NCI-H128 (cell line): ENCODE measurements at regions not wholly inside any gene's neighbourhood (a gene's known extent, or its start where the extent isn't known, plus 50 kb on each side); places are given as distances from the start of the nearest gene placed in this dataset.
"Not testable (repeated sequence)": the region's sequence is repeated elsewhere in the genome, so short reads cannot be mapped to it uniquely, and the experiment has no call there.

Experiments used
- DNase-seq: peaks from one replicate; lab custom pipeline; 2025; ENCODE audit not compliant: unreplicated experiment; lab: John Stamatoyannopoulos, UW

DNA sequence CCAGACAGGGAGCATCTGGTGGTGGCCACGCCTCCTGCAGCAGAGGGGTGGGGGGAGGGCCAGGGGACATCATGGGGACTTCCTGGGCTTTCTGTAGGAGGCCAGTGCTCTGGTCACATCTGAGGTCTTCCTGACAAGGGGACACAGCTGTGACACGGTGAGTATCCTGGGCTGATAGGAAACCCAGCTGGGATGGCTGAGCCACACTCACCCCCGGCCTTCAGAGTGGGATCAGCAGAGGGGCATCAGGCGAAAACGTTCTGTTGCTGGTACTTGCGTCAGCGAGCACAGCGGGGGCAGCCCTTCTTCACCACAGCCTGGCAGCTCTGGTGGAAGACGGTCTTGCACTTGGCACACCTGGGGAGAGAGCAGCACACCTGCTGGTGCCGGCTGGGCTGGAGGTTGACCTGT is 122.9 kb upstream of the SMURF2 start:
- no peak for DNase-seq

DNA sequence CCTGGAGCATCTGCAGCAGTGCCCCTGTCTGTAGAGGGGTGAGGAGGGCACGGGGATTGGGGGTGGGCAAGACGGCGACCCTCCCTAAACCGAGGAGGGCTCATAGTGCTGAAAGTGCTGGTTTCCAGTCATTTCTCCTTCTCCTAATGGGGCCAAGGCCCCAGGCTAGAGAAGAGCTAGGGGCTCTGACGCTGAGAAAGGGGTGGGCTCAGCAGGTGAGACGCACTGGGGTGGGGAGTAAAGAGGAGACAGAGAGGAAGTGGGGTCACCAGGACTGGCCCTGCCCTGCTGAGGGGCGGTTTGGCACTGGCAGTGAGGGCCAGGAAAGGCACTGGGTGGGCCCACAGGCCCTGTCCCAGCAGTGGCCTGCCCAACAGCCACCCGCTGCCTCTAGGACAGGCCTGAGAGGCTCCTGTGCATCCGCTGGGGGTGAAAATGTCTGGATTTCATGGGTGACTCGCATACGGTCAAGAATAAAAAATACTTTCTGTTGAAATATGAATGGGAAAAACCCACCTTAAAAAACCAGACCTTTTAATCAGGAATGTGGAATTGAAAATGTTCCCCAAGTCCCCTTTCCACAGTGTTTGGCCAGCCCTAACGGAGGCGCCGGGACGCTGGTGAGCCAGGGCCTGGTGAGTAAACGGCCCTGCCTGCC is 122.4 kb upstream of the SMURF2 start:
- DNase-seq = no peak

DNA sequence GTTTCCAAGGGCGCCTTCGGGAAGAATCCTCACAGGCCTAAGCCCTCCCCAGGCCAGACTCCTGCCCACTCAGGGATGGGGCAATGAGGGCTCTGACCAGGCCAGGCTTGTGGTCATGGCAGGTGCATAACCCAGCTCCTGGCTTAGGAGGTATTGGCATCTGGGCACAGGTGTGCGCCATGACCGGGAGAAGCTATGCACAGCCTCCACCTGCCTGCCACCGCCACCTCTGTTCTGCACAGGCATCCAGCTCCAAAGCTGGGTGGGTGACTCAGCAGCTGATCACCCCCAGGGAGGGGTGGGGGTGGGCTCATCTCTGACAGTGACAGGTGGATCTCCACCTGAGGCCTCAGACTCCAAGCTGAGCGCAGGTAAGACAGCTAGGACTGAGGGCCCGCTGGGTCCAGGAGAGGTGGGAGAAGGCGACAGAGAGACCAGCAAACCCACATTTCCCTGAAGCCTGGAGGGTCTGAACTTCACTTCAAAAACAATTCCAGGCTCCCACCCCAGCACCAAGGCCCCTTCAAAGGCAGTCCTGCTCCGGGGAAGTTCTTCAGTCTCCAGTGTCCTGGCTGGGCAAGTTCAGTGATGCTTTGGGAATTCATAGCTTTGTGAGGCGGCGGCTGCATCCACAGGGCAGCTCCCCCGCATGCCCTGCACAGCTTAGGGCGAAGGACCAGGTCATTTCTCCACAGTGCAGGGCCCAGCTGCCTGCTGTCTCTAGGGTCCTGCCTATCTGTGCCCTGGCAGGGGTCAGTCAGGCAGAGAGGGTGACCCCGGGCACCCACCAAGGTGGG is 121.6 kb upstream of the SMURF2 start:
- DNase-seq = no peak

DNA sequence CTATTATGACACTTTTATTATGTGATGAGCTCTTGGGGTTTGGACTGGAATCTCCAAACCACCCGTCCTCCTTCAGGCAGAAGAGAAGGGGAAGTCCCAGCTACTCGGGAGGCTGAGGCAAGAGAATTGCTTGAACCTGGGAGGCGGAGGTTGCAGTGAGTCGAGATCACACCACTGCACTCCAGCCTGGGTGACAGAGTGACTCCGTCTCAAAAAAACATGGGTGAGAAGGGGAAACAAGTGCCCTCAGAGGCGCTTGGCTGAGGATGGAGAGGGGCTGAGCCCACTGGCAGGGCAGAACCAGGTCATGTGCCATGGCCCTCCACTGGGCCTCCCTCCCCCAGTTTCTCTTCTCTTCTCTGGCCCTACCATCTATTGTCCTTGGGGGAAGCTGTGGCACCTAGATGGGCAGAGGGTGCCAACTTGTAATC is 120.9 kb upstream of the SMURF2 start:
- DNase-seq = no peak

DNA sequence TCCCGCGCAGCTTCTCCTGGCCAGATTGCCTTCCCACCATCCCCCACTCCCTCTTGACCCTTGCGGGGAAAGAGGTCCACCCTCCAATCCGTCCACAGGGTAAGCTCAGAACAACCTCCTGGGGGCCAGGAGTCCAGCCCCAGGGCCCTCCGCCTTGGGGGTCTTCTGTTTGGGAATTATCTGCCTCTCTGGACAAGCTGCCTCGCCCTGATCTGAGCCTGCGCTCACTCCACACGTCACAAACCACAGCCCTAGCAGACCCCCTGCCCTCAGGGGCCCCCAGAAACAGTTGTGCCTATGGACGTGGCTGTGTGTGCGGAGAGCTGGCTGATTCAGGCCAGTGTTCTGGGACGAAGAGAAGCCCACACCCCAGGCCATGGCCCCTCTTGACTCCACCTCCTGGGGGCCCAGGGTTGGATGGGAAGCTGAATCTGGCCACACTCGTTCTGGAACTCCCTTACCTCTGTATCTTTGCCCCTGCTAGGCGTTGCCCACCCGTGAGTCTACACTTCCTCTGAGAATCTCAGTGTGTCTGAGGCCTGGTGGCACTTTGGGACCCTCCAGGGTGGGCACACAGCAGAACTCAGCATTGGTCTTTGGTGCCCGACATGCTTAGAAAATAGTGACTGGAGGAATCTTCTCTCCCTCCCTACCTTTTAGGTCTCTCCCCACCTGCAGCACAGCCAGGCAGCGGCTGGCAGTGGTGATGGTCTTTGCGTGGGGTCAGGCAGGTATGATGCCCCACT is 119.9 kb upstream of the SMURF2 start:
- DNase-seq = no peak

DNA sequence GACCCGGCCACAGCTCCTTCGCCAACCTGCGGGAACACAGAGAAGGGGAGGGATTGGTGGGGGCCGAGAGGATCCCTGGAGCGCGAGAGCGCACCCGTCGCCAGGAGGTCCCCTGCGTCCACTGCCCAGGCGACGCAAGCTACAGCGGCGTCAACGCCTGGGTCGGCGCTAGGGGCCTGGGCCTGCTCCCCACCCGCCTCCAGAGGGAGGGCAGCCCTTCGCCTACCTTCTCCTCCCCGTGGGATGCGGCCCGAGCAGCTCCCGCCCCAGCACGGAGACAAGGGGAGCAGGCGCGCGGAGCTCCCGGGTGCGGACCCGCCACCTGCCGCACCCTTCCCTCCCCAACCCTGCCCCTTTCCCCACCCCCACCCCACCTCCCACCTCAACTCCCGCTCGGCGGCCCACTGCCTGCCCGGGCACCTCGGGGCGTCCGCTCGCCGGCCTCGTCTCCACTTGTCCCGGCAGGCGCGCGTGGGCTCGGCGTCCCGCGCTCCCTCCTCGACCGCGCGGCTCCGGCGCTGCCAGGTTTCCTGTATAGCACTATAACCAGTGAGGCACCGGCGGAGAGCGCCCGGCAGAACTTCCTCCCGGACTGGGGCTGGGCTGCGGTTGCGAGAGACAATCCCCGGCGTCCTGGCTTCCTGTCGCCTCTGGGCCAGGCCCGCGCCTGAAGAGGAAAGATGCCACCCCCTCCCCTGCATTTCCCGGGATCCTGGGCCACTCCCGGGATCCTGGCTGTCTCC is 119.1 kb upstream of the SMURF2 start:
- DNase-seq = no peak

DNA sequence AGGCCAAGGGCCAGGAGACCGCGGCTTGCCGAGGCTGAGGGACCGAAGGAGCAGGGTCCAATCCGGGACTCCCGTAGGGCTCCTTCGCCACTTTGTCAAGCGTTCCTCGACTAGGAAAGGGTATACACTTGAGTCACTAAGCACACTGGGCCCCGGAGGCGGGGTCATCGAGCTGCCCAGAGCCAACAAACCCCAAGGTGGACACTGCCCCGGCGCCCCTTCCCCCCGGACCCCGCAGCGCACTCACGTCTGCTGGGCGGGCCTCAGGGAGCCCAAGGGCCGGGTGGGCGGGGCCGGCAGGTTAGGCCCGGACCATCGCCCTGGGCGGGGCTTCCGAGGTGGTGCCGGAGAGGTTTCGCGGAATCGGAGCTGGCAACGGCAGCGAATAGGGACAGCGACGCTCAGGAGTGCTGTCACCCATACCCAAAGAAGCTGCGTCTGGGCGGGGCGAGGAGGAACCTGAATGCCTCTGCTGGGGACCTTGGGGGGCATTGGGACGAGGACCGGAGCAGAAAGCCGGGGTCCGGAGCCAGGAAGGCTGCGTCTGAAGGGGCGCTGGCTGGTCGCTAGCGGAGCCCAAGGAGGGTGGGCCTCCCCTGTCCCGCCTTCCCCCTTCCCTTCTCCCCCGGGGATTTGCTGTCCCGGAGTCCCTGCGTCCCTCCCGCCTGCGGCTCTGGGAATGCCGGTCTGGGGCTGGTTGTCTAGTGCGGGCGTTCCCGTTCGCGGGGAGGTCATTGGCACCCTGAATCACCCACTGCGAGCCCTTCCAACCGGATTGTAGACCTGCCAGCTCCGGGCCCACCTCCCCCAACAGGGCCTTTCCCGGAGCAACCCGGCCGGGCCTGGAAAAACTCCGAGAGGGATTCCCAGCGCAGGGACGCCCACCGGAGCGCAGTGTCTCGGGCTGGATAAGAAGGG is 118.2 kb upstream of the SMURF2 start:
- DNase-seq = peak; percentile 18

DNA sequence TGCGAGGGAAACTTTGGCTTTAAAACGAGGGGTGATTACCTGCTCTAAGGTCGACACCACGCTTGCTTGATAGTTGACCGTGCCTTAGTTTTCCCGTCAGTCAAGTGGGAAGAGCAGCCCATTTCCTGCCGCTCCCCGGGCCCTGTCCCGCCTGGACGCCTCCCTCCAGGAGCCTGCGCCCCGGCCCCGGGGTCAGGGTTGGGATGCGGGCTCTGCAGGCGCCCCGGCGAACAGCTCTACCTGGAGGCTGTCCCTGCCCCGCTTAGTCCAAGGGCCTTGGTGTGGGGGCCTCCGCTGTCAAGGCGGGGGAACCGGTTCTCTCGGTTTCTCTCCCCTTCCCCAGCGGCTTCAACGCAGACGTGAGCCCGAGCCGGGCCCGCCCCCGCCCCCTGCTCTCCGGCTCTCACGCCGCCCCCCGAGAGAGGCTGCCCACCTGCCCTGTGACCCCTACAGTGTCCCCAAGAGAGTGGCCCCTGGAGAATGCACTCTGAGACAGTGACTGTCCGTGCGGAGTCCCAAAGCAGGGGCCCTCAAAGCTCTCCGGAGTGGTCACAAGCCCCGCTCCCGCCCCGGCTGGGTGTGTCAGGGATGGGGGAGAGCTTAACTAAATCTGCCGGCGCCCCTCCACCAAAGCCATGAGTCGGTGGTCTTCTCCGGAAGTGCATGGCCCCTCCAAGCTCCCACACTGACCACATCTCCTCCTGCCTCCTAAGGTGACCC is 117.4 kb upstream of the SMURF2 start:
- DNase-seq = no peak

DNA sequence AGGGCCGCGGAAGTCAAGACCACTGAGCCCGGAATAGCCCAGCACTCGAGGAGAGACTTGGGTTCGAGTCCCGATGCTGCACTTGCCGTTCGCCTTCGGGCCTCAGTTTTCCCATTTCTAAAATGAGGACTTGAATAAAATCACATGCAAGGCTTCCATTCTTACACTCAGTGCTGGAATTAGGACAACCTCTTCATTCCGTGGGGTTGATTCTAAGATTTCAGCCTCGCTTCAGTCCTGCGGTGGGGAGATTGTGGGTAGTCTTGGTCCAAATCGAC is 116.9 kb upstream of the SMURF2 start:
- not testable (repeated sequence) for DNase-seq

DNA sequence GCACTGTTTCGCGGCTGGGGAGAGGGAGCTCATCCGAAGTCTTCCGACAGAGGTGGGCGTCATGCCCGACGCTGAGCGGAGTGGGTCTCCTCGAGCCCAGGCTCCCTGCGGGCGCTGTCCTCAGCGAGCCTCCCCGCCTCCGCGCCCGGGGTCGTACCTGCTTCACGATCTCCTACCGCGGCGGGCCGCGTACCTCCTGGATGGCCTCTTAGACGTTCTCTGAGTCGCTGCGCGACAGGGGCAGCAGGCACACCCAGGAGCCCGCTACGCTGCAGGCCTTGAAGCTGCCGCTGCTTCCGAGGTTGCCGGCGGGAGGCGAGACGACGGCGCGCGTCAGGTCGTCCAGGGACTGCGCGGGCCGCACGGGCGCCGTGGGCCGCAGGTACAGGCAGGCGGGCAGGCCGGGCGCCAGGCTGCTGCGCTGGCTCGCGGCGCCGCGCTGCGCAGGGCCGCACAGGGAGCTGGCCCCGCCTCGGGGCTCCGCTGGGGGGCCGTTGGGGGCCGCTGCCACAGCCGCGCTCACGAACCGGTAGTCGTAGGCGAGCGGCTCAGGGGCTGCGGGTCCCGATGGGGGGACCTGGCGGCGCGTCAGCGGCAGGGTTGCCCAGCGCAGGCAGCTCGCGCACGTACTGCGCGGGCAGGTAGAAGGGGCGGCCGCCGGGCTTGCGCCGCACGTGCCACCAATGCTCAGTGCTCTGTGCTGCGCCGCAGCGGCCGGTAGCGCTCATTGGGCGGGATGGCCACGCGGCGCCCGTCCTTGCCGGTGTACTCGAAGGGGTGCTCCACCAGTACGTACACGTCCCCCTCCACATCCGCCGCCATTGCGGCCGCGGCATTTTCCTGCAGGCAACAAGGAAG is 116.4 kb upstream of the SMURF2 start:
- no peak for DNase-seq

DNA sequence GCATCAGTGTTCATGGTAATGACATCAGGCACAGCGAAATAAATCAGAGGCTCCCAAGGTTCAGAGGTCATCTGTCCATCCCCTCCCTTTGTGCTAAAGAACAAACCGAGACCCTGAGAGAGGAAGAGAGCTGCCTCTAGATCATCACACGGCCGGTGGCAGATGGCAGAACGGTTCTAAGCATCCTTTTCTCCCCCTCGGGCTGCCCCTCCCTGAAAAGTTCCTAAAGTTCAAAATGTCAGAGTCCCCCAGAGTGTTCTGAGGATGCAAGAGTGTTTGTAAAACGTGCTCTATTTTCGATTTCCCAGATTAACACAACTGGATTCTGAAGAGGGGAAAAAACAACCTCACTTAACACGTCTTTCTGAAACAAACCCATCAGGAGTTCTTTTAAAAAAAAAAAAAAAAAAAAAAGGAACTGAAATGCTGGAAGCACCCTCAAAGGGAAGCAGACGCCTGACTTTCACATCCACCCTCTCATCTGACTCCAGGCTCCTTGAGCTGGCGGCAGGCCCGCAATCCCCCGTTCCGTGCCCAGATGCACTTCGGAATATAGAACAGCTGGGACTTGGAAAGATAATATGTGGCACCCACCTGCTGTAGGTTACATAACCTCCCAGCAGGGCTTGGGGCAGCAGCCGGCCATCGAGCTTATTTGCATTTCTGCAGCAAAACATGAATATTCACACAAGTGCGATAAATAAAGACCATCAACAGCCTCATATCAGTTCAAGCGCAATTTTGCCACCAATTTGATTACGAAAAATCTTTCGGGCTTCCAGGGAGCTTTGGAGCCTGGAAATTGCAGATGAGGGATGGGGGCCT is 115.5 kb upstream of the SMURF2 start:
- no peak for DNase-seq

DNA sequence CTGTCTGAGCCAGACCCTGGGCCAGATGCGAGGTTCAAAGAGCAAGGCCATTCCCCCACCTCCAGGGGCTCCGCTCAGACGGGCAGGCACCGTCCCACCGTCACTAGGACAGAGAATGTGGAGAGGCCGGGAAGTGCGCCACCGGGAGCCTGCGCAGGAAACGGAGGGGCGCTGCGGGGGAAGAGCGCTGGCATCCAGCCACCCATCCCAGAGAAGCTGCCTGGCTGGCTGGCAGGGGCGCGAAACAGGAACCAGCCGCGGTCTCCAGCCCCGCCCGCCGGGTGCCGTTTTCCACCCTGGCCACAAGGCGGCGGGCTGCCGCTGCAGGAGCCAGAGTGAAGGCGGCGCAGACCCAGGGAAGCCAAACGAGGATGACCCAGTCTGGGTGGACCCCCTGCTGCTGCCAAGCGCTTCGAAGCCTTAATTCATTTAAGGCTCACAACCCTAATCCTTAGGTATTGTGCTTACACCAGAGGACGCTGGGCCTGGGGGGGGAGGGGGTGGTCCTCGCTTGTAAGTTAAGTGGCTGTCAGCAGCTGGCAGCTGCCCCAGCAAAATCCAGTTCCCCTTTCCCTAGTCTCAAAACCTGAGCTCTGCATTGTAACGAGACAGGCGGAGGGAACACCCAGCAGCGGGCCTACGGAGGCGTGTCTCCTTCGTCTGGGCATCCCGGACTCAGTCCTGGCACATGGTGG is 114.8 kb upstream of the SMURF2 start:
- peak; percentile 45 for DNase-seq

DNA sequence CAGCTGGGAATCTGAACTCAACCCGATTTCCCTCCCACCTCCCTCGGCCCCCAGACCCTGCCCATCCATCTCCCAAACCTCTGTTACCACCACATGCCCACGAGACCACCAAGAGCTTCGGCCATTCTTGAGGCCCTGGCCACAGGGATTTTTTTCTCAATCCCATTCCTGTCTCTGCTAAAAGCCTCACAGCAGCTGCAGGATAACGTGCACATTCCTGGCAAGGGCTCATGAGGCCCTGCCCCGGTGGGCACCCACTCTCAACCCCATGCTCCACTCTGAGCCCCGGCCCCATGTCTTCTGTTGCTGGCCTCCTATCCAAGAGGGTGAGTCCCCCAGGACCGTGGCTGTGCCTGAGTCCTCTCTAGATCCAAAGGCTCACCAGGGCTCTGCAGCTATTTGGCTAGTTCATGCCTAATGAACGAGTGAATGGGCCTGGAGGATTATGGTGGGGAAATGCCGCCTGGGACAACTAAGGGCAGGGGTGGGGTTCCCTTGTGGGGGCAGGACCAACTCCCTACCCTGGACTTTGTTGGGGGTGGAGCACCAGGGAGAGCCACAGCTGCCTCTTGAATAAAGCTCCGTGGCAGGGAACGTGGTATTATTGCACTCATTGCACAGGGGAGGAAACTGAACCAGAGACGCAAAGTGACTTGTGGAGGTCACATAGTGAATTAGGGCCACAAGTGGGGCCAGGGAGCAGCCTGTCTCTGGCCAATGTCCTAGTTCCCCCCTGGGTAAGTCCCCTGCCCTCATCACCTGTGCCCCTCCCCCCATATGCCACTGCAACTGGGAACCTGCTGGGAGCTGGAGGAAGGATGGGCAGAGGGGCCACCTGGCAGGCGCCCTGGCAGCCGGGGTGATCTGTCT is 113.8 kb upstream of the SMURF2 start:
- no peak for DNase-seq

DNA sequence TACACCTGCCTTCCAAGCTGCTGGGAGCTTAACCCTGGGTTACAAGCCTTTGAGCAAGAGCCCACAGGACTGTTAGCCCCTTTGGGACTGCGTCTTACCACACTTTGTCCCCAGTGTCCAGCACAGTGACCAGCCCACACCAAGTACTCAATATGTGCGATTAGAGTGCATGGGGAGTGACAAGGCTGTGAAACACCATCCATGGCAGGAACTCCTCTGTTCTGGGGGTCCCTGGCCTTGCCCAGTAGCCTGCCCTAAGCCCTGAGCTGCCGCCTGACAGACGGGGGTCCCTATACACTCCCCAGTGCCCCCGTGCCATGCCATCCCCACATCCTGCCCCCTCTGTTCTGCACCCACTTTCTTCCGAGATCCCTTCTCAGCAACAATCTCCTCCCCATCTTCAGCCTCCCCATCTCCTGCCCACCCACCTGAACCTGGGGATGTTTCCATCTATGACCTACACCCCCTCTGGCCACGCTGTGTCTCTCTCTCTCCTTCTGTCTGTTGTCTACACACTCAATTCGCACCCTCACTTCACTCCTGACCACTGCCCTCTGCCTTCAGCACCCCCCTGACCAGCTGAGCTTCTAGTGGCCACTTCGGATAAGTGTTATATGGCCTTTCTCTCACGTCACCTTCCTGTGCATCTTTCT is 112.9 kb upstream of the SMURF2 start:
- DNase-seq = no peak

DNA sequence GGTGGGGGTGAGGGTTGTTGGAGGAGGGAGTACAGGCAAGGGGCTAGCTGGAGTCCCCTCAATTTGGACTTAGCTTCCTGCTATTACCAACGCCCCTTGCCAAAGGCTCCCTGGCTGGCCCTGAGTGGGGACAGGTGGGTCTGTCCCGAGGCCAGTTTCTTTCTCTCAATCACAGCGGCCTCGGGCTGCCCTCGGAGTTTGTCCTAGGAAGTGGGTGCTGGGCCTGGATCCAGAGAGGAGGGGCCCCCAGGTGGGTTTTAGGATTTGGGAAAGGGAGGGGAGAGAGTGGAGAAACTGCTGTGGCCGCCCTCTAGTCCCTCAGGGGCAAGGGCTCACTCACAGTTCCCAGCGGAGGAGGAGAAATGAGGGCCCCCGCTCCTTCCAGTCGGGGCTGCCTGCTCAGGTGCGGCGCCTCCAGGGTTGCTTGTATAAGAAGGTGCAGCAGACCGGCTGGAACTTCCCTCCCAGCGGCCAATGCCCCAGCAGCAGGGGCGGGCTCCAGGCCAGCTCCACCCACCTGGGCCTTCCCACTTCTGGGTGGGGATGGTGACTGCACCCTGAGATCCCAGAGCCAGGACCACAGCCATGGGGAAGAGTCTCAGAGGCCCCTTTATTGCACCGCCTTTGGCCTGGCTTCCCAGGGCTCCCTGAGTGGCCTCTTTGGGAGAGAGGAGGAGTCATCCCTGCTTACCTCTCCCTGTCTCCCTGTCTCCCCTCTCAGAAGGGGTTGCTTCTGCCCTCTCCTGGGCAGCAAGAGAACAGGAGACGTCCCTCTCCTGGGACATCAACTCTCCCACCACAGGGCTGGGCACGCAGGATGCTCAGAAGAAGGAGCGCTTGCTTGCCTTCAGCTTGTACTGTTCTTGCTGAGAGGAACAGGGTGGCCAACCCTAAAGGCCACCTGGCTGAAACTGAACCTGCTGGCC is 112.0 kb upstream of the SMURF2 start:
- no peak for DNase-seq
